GM23338 (cell line): ENCODE measurements at regions not wholly inside any gene's neighbourhood (a gene's known extent, or its start where the extent isn't known, plus 50 kb on each side); places are given as distances from the start of the nearest gene placed in this dataset.
"Not testable (repeated sequence)": the region's sequence is repeated elsewhere in the genome, so short reads cannot be mapped to it uniquely, and the experiment has no call there.

Source experiments
- EZH2 ChIP-seq: fragments of 200-600 bp; sonication (generic); IDR thresholded peaks from one replicate; pipeline ENCODE4 v1.8.0; 2017; ENCODE audit warnings: antibody characterized with exemption, mild to moderate bottlenecking, low read depth; ENCODE audit not compliant: unreplicated experiment
- EZH2phosphoT487 ChIP-seq: fragments of 200-600 bp; sonication (generic); IDR thresholded peaks from one replicate; pipeline ENCODE4 v1.8.1; 2018; ENCODE audit warnings: antibody characterized with exemption; ENCODE audit not compliant: unreplicated experiment
- STAT1 ChIP-seq: IDR thresholded peaks from one replicate; pipeline ENCODE4 v1.6.1; 2016; ENCODE audit warnings: antibody characterized with exemption; ENCODE audit not compliant: unreplicated experiment
- ZNF114 ChIP-seq: fragments of 250-450 bp; sonication (Bioruptor Pico); IDR thresholded peaks from 2 replicates; pipeline ENCODE4 v1.5.0; 2020; ENCODE audit warnings: mild to moderate bottlenecking, moderate library complexity
- TF ChIP-seq, protein P1 (sequence below), 2 experiments: fragments of 200-600 bp in 1 of 2; sonication (generic) in 1 of 2; conservative IDR thresholded peaks; 2 replicates each; pipeline versions ENCODE4 v1.5.1 to v1.6.1; 2016 to 2017; ENCODE audit warnings: antibody characterized with exemption in 2 of 2, low read depth in 2 of 2, mild to moderate bottlenecking in 2 of 2, moderate library complexity in 1 of 2

DNA sequence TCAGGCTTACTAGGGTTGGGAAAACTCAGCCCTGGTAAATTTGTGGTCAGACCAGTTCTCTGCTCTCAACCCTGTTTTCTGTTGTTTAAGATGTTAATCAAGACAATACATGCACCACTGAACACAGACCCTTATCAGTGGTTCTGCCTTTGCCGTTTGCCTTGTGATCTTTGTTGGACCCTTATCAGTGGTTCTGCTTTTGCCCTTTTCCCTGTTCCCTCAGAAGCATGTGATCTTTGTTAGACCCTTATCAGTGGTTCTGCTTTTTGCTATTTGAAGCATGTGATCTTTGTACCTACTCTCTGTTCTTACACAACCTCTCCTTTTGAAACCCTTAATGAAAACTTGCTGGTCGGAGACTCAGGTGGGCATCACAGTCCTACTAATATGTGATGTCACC is 133.9 kb upstream of the NBPF11 start:
- TF ChIP-seq, protein P1, sequence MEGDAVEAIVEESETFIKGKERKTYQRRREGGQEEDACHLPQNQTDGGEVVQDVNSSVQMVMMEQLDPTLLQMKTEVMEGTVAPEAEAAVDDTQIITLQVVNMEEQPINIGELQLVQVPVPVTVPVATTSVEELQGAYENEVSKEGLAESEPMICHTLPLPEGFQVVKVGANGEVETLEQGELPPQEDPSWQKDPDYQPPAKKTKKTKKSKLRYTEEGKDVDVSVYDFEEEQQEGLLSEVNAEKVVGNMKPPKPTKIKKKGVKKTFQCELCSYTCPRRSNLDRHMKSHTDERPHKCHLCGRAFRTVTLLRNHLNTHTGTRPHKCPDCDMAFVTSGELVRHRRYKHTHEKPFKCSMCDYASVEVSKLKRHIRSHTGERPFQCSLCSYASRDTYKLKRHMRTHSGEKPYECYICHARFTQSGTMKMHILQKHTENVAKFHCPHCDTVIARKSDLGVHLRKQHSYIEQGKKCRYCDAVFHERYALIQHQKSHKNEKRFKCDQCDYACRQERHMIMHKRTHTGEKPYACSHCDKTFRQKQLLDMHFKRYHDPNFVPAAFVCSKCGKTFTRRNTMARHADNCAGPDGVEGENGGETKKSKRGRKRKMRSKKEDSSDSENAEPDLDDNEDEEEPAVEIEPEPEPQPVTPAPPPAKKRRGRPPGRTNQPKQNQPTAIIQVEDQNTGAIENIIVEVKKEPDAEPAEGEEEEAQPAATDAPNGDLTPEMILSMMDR (conservative IDR thresholded peaks at IDR 0.05; ENCODE audit: low read depth in 2 of 2) = not testable (repeated sequence)
- not testable (repeated sequence) for TF ChIP-seq ZNF114, EZH2phosphoT487, EZH2, STAT1
